Effector memory CD4-positive, alpha-beta T cell (primary cell): ENCODE measurements at regions not wholly inside any gene's neighbourhood (a gene's known extent, or its start where the extent isn't known, plus 50 kb on each side); places are given as distances from the start of the nearest gene placed in this dataset.
"Not testable (repeated sequence)": the region's sequence is repeated elsewhere in the genome, so short reads cannot be mapped to it uniquely, and the experiment has no call there.

ENCODE experiments used
- DNase-seq, 3 donors: peaks; one replicate each; pipeline ENCODE4 v3.0.0-alpha.2; 2020
- H3K27ac ChIP-seq: 2 replicates; pipeline ENCODE4 v1.7.0; 2013; ENCODE audit warnings: mild to moderate bottlenecking, low read length, moderate library complexity; ENCODE audit not compliant: insufficient read depth, poor library complexity, severe bottlenecking
- H3K27me3 ChIP-seq: replicated peaks from 2 replicates; pipeline ENCODE4 v1.7.0; 2013; ENCODE audit warnings: mild to moderate bottlenecking, low read length; ENCODE audit not compliant: insufficient read depth, control insufficient read depth, poor library complexity, severe bottlenecking
- H3K36me3 ChIP-seq: 2 replicates; pipeline ENCODE4 v1.7.0; 2013; ENCODE audit warnings: mild to moderate bottlenecking, low read length, moderate library complexity; ENCODE audit not compliant: control insufficient read depth, insufficient read depth
- H3K4me1 ChIP-seq: 2 replicates; pipeline ENCODE4 v1.7.0; 2013; ENCODE audit warnings: low read length, mild to moderate bottlenecking; ENCODE audit not compliant: control insufficient read depth, insufficient read depth, poor library complexity, severe bottlenecking
- H3K4me3 ChIP-seq: 2 replicates; pipeline ENCODE4 v1.7.0; 2013; ENCODE audit warnings: low read length, low read depth, mild to moderate bottlenecking; ENCODE audit not compliant: insufficient read depth, poor library complexity, severe bottlenecking
- H3K9me3 ChIP-seq: 2 replicates; pipeline ENCODE4 v1.7.0; 2013; ENCODE audit warnings: mild to moderate bottlenecking, low read length, moderate library complexity; ENCODE audit not compliant: control insufficient read depth

DNA sequence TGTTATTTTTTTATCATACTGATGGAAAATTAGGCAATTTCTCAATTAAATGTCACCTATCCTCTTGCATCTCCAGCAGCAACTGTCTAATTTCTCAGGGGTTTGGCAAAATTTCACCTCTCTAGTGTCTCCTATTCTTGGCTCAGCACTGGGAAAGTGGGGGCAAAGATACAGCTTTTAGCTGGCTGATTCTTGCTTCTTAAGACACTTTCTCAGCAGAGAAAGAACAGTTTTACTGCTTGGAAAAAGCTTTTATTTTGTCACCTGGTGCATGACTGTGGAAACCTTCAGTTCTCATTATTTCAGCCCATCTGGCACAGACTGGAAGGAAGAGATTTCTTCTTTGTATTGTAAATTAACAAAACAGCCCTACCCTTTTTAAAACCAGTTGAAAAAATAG lies 283.6 kb upstream of the SGCD start:
- H3K27ac ChIP-seq: no peak overlapping the region
- H3K4me1 ChIP-seq: no peaks in the 10 kb centered on the region
- H3K9me3 ChIP-seq: no peaks in the 10 kb centered on the region
- H3K36me3 ChIP-seq: no peaks in the 10 kb centered on the region
- no peak for DNase-seq
- H3K27me3 ChIP-seq: no peaks in the 10 kb centered on the region
- H3K4me3 ChIP-seq: no peak overlapping the region

DNA sequence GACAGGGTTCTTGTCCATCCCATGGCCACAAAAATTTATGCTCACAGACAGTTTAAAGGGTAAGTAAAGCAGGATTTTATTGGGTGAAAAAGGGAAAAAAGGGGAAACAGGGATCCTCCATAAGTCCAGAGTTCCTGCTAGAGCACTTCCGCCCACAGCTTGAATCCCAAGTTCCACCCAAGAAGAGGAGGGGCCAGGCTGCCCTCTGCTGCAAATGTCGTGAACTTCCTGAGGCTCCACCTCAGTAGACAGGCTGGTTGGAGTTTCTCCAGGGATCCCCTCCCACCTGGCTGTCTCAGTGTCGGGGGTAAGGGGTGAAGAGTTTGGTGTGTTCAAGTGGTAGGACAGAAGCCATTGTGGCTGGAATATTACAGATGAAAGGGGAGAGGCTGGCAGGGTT lies 275.0 kb upstream of the SGCD start:
- H3K9me3 ChIP-seq: no peaks in the 10 kb centered on the region
- DNase-seq: no peak
- H3K27me3 ChIP-seq: no peaks in the 10 kb centered on the region
- no peaks in the 10 kb centered on the region for H3K4me1 ChIP-seq
- no peak overlapping the region for H3K4me3 ChIP-seq
- no peak overlapping the region for H3K27ac ChIP-seq
- H3K36me3 ChIP-seq: no peaks in the 10 kb centered on the region

DNA sequence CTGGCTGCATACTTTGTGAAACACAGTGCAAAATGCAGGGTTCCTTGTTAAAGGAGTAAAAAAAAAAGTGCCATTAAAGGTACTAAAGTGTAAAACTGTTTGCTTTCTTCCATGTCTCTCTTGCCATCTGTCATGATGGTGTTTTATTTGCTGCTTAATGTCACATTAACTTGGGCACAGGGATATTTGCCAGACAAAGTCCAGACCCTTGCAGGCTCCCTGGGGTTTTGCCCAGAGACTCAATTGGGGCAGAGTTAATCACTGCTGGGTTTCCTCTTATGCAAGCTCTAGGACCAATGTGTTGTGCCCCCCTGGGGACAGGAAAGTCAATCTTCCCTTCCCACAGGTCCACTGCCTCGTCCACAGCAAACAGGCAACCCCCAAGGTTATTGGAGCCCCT lies 274.3 kb upstream of the SGCD start:
- Histone ChIP-seq H3K36me3 (no peaks in the 10 kb centered on the region), H3K4me3 (no peak overlapping the region), H3K9me3 (no peaks in the 10 kb centered on the region), H3K27me3 (no peaks in the 10 kb centered on the region), H3K4me1 (no peaks in the 10 kb centered on the region), H3K27ac (no peak overlapping the region)
- no peak for DNase-seq

DNA sequence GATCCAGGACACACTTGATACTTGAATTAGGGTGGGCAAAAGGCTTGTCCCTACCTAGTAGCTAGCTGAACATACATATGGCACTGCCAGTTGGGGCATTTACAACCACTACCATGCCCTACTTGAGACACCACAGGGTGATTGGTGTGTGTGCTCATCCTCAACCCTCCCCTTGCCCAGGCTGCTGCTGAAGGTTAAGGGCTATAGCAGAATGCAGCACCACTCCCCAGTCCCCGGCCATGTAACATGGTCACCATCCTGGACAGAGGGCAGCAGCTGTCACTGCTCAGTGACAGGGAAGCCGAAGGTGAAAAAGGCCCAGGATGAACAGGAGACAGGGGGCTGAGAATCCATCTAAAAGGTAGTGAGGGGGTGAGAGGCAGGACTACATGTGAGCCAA lies 273.9 kb upstream of the SGCD start:
- Histone ChIP-seq H3K4me3 (no peak overlapping the region), H3K36me3 (no peaks in the 10 kb centered on the region), H3K9me3 (no peaks in the 10 kb centered on the region), H3K4me1 (no peaks in the 10 kb centered on the region), H3K27ac (no peak overlapping the region), H3K27me3 (no peaks in the 10 kb centered on the region)
- DNase-seq: no peak

- no peak for DNase-seq
- Histone ChIP-seq H3K36me3 (no peaks in the 10 kb centered on the region), H3K27me3 (no peaks in the 10 kb centered on the region), H3K9me3 (no peaks in the 10 kb centered on the region), H3K27ac (no peak overlapping the region), H3K4me1 (no peaks in the 10 kb centered on the region), H3K4me3 (no peak overlapping the region)
Observed at GRCh38 chr5:156076912-156077311, 250.1 kb upstream of the SGCD start.

GRCh38 chr5:156087577-156088110 lies 239.3 kb upstream of the SGCD start:
- Histone ChIP-seq H3K27ac (no peak overlapping the region), H3K9me3 (no peaks in the 10 kb centered on the region), H3K4me3 (no peak overlapping the region), H3K36me3 (no peaks in the 10 kb centered on the region), H3K27me3 (no peaks in the 10 kb centered on the region), H3K4me1 (no peaks in the 10 kb centered on the region)
- no peak for DNase-seq

- H3K27ac ChIP-seq, H3K4me3 ChIP-seq, H3K36me3 ChIP-seq, H3K9me3 ChIP-seq, H3K4me1 ChIP-seq, H3K27me3 ChIP-seq, DNase-seq: not testable (repeated sequence)
Observed at GRCh38 chr5:156089955-156090940, 236.7 kb upstream of the SGCD start.

- no peak overlapping the region for H3K27ac ChIP-seq
- no peaks in the 10 kb centered on the region for H3K36me3 ChIP-seq
- no peak for DNase-seq
Observed at GRCh38 chr5:156093024-156093423, 233.9 kb upstream of the SGCD start.

GRCh38 chr5:156094001-156094400 lies 233.0 kb upstream of the SGCD start:
- H3K4me3 ChIP-seq: no peak overlapping the region
- H3K36me3 ChIP-seq: no peaks in the 10 kb centered on the region
- H3K9me3 ChIP-seq: no peaks in the 10 kb centered on the region
- H3K27ac ChIP-seq: no peak overlapping the region
- H3K27me3 ChIP-seq: no peaks in the 10 kb centered on the region
- H3K4me1 ChIP-seq: no peaks in the 10 kb centered on the region
- no peak for DNase-seq

More at GRCh38 chr5:156093024-156093423, 233.9 kb upstream of the SGCD start:
- no peaks in the 10 kb centered on the region for H3K9me3 ChIP-seq
- H3K27me3 ChIP-seq: no peaks in the 10 kb centered on the region
- H3K4me3 ChIP-seq: no peak overlapping the region
- H3K4me1 ChIP-seq: no peaks in the 10 kb centered on the region

DNA sequence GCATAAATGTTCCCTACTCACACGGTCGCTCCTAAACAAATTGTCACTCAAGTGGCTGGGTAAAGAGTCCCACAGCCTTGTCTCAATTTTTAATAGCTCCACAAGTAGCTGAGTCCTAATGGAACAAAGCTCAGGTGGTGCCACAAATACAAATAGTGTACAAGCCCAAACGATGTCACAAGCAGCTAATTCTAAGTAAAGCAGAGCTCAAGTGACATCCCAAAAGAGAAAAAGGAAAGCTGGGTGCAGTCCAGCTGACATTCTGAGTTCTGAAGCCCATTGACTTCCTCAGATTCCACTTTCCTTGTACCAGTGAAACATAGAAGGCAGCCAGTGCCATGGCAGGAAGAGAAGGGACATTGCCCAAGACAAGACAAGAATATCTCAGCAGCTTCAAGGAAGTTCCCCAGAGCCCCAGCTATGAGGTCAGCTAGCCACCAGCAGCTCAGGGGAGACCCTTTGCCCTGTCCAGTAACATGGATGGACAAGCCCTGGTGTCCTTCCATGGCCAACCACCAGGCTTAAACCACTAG lies 231.2 kb upstream of the SGCD start:
- H3K27me3 ChIP-seq: no peaks in the 10 kb centered on the region
- no peaks in the 10 kb centered on the region for H3K9me3 ChIP-seq
- H3K4me3 ChIP-seq: no peak overlapping the region
- no peaks in the 10 kb centered on the region for H3K36me3 ChIP-seq
- no peaks in the 10 kb centered on the region for H3K4me1 ChIP-seq
- H3K27ac ChIP-seq: no peak overlapping the region
- DNase-seq: no peak
